Ishikawa (cell line): ENCODE measurements at regions not wholly inside any gene's neighbourhood (a gene's known extent, or its start where the extent isn't known, plus 50 kb on each side); places are given as distances from the start of the nearest gene placed in this dataset.

ENCODE experiments used
- CREB1 ChIP-seq: IDR thresholded peaks from 2 replicates; pipeline ENCODE4 v1.6.1; 2012; ENCODE audit warnings: low read depth
- EGR1 ChIP-seq: IDR thresholded peaks from 2 replicates; pipeline ENCODE4 v1.6.1; 2012
- TAF1 ChIP-seq: IDR thresholded peaks from 2 replicates; pipeline ENCODE4 v1.6.1; 2012; ENCODE audit warnings: low read depth, mild to moderate bottlenecking
- YY1 ChIP-seq: IDR thresholded peaks from 2 replicates; pipeline ENCODE4 v1.6.1; 2012; ENCODE audit warnings: low read depth
- TF ChIP-seq, protein P1 (sequence below): IDR thresholded peaks from 2 replicates; pipeline ENCODE4 v1.6.1; 2012

DNA sequence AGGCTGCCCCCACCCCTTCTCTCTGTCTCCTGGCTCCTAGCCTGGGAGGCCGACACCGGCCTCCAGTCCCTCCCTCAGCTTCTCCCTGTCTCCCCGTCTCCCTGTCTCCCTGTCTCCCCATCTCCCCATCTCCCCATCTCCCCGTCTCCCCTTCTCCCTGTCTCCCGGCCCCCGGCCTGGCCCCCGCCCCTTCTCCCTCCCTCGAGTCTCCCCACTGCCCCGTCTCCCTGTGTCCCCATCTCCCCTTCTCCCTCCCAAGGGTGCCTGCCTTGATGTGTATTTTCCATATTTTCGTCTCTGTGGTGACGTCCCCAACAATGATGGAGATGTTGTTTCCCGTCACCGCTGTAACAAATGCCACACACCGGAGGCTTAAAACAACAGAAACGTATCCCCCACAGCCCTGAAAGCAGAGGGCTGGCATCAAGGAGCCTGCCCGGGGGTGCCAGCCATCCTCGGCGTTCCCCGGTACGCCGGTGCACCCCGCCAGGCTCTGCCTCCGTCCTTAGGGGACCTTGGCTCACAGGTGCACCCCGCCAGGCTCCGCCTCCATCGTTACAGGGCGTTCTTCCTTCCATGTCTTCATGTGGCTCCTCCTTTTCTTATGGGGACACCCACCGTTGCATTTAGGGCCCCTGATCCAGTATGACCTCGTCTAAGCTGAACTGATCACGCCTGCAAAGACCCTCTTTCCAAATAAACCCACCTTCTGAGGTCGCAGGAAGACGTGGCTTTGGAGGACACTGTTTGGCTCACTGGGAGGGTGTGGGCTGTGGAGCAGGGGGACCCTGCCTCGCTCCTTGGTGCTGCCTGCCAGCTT is 151.6 kb downstream of the NPIPB11 start:
- TF ChIP-seq TAF1, result no peak
- TF ChIP-seq YY1, result no peak
- no peak for TF ChIP-seq CREB1
- no peak for TF ChIP-seq EGR1
- TF ChIP-seq, protein P1, sequence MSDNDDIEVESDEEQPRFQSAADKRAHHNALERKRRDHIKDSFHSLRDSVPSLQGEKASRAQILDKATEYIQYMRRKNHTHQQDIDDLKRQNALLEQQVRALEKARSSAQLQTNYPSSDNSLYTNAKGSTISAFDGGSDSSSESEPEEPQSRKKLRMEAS, result no peak
